Adipocyte (in vitro differentiated cells): ENCODE measurements at regions not wholly inside any gene's neighbourhood (a gene's known extent, or its start where the extent isn't known, plus 50 kb on each side); places are given as distances from the start of the nearest gene placed in this dataset.

ENCODE experiments used
- DNase-seq: peaks from one replicate; pipeline ENCODE4 v3.0.0-alpha.2; 2015; ENCODE audit warnings: low read depth
- H3K27me3 ChIP-seq: replicated peaks from 2 replicates; pipeline ENCODE4 v1.7.0; 2013; ENCODE audit warnings: mild to moderate bottlenecking, low read length, moderate library complexity; ENCODE audit not compliant: control insufficient read depth, insufficient read depth
- H3K36me3 ChIP-seq: 2 replicates; pipeline ENCODE4 v1.7.0; 2013; ENCODE audit warnings: low read length, mild to moderate bottlenecking, moderate library complexity; ENCODE audit not compliant: control insufficient read depth, insufficient read depth, severe bottlenecking
- H3K4me1 ChIP-seq: 2 replicates; pipeline ENCODE4 v1.7.0; 2013; ENCODE audit warnings: mild to moderate bottlenecking, low read length, moderate library complexity; ENCODE audit not compliant: control insufficient read depth, insufficient read depth
- H3K4me3 ChIP-seq: 2 replicates; pipeline ENCODE4 v1.7.0; 2013; ENCODE audit warnings: mild to moderate bottlenecking, low read length, moderate library complexity
- H3K9ac ChIP-seq: 2 replicates; pipeline ENCODE4 v1.7.0; 2013; ENCODE audit warnings: mild to moderate bottlenecking, low read length, moderate library complexity
- H3K9me3 ChIP-seq: 2 replicates; pipeline ENCODE4 v1.7.0; 2013; ENCODE audit warnings: mild to moderate bottlenecking, low read length, moderate library complexity; ENCODE audit not compliant: control insufficient read depth

DNA sequence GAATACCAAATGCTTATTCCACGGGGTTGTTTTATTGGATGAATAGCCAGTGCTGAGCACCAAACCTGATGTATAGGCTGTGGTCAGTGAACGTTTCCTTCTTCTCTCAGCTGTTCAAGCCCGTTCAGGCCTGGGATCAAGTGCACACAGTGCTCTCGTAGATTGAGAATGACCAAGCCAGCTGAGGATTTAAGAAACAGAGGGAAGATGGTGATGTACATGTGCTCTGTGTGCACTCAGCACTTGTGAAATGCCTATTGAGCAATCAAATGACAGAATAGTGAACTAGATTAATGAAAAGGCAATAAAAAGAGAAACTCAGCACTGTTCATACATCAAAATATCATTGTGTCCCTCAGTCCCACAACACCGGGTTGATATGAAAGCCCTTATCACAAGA, 302.5 kb downstream of the BMPER start:
- H3K9me3 ChIP-seq, result no peaks in the 10 kb centered on the region
- H3K4me1 ChIP-seq, result peaks cover 14% of the 10 kb centered on the region
- no peak overlapping the region for H3K9ac ChIP-seq
- no peaks in the 10 kb centered on the region for H3K36me3 ChIP-seq
- no peak overlapping the region for H3K4me3 ChIP-seq
- no peaks in the 10 kb centered on the region for H3K27me3 ChIP-seq
- peak; percentile 19 for DNase-seq

DNA sequence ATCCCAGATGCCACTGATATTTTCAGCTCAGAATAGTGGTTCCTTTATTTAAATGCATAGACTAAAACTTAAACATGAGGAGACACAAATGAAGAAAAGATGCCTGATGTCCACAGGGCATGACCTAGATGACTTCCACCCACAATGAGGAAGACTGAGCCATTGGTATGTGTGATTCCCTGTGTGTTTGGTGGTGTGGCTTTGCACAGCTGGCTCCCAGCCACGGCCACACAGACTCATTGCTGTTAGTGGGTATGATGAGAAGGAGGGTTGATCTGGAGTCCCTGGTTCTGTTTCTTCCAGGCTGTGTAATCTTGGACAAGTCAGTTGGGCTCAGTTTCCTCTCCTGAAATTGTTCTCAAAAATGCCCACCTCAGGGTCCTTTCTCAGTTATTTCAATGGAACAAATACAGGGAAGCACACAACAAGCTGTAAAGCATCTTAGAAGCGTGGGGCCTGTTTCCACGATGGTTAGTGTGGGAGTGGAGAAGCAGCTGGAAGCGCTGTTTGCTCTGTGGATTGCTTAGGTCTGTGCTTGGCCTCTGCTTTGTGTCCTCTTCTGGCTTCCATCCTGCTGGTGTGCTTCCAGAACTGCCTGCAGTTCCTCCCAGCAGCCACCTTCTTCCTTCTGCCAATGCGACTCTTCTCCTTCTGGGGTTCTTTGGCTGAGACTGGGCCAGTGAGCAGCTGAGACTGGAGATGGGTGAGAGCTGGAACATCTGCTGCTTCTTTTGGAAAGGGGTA, 303.7 kb downstream of the BMPER start:
- Histone ChIP-seq H3K9me3 (no peaks in the 10 kb centered on the region), H3K4me1 (peaks cover 22% of the 10 kb centered on the region), H3K27me3 (no peaks in the 10 kb centered on the region), H3K9ac (no peak overlapping the region), H3K36me3 (no peaks in the 10 kb centered on the region), H3K4me3 (no peak overlapping the region)
- no peak for DNase-seq

DNA sequence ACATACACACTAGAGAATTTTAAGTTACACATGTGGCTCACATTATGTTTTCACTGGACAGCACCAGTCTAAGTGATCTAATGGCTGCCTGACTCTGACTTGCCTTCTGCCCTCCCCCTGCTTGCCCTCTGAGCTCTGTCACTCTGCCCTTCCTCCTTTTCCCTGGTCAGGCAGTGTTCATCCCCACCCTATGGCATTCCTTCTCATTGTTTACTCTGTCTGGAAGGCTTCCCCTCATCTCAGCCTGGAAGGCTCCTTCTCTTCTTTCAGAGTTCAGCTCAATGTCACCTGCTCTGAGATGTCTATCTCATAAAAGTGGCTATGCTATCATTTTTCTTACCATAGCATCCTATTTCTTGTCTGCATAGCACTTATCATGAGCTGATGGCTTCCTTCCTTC, 305.7 kb downstream of the BMPER start:
- no peak overlapping the region for H3K9ac ChIP-seq
- H3K36me3 ChIP-seq, result no peaks in the 10 kb centered on the region
- H3K4me1 ChIP-seq, result peaks cover 22% of the 10 kb centered on the region
- H3K9me3 ChIP-seq, result no peaks in the 10 kb centered on the region
- no peak overlapping the region for H3K4me3 ChIP-seq
- no peaks in the 10 kb centered on the region for H3K27me3 ChIP-seq
- no peak for DNase-seq

DNA sequence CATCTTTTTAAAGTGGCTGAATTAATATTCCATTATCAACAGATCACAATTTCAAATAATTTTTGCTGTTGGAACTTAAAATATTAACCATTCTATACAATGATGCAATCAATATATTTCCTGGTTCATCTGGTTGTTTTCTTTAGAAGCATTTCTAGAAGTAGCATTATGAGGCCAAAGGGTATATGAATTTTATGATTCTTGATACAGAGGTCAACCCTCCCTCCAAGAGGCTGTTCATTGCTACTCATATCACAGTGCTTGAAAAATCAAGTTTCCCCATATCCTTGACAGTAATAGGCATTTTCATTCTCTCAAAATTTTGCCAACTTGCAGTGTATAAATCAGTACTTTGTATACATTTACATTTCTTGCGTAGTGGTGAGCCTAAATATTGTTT, 312.6 kb downstream of the BMPER start:
- no peaks in the 10 kb centered on the region for H3K27me3 ChIP-seq
- H3K4me3 ChIP-seq, result no peak overlapping the region

DNA sequence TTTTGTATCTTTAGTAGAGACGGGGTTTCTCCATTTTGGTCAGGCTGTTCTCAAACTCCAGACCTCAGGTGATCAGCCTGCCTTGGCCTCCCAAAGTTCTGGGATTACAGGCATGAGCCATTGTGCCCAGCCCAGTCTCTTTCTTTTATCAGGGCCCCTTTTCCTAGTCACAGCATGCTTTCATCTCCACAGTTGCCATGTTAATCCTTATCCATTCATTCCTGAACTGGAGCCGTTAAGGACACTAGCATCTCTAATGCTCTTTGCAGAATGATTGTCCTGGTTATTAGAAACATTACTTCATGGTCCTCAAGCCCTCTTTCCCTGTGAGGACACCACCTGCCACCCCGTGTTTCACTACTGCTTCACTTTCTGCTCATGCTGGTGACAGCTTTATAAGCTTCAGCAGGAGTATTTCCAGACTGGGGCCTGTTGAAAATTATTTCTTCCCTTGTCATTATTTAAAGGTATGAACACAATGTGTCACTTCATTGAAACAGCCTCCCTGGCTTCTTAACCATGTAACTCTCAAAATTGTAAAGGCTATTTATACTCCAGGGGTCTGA, 313.9 kb downstream of the BMPER start:
- Histone ChIP-seq H3K9me3 (no peaks in the 10 kb centered on the region), H3K36me3 (no peaks in the 10 kb centered on the region), H3K4me1 (no peaks in the 10 kb centered on the region), H3K9ac (no peak overlapping the region), H3K4me3 (no peak overlapping the region), H3K27me3 (no peaks in the 10 kb centered on the region)
- DNase-seq, result no peak

More for the DNA sequence above, 312.6 kb downstream of the BMPER start:
- H3K4me1 ChIP-seq, result peaks cover 8% of the 10 kb centered on the region
- no peak overlapping the region for H3K9ac ChIP-seq
- H3K36me3 ChIP-seq, result no peaks in the 10 kb centered on the region
- no peak for DNase-seq
- no peaks in the 10 kb centered on the region for H3K9me3 ChIP-seq

DNA sequence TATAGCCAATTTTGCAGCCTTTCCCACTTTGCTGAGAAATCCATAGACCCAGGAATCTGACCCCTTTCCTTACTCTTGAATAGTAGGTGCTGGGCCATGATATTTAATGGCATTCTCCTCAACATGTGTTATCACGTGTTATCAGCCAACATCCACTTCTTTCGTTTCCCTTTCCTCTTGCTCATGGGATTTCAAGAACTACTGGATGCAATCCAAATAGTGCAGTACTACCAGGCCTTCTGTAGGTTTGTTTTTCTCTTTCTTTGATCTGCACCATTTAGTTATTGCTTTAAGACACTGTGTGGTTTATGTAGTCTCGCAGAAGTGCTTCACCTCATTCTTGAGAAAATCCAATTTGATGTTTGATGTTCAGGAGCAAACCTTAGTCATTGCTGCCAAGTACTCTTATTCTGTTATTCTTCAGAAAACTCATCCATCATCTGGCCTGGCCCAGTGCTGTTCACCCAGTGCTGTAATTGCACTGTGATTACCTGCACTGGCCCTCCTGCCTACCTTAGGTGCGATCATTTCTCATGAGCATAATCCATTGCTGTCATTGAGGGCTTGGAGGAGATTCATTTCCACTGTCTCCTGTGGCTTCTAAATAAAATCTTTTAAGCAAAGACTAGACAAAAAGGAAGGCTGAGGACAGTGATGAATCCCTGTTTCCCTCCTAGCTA, 315.3 kb downstream of the BMPER start:
- DNase-seq, result no peak
- H3K4me3 ChIP-seq, result no peak overlapping the region
- H3K27me3 ChIP-seq, result peaks cover 7% of the 10 kb centered on the region
- H3K36me3 ChIP-seq, result no peaks in the 10 kb centered on the region
- H3K4me1 ChIP-seq, result no peaks in the 10 kb centered on the region
- no peak overlapping the region for H3K9ac ChIP-seq
- H3K9me3 ChIP-seq, result no peaks in the 10 kb centered on the region

DNA sequence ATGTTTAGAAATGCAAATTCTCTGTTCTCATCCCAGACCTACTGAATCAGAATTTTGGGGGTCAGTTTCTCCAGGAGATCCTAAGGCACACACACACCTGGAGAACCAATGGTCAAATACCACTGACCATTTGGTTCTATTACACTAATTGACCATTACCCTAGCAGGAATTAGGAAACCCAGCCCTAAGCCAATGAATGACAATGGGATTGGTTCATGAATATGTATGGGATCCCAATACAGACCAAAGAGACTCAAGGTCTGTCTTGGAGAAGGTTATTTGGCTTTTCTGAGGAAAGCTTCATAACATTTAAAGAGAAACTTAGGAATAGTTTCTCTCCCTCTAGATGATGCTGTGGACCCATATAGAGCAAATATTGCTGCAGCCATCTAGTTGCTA, 317.0 kb downstream of the BMPER start:
- DNase-seq, result no peak
- Histone ChIP-seq H3K27me3 (peaks cover 19% of the 10 kb centered on the region), H3K36me3 (no peaks in the 10 kb centered on the region), H3K4me3 (no peak overlapping the region), H3K9me3 (no peaks in the 10 kb centered on the region), H3K4me1 (no peaks in the 10 kb centered on the region), H3K9ac (no peak overlapping the region)

DNA sequence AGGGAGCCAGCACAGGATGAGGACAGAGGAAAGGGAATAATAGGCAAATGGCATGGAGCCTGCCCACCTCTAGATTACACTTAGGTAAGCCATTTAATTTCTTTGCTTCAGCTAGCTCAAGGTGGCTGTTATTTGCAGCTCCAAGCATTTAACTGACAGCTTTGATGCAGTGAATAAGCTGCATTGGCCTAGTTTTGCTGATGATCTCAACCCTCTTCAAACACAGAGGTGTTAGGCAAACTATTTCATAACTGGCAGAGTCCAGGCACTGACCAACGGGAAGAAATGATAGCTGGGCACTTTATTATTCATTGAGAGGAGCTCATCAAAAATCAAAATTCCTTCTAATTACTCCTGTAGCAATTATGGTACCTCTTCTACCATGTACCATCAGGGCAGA, 317.4 kb downstream of the BMPER start:
- Histone ChIP-seq H3K4me1 (no peaks in the 10 kb centered on the region), H3K9ac (no peak overlapping the region), H3K36me3 (no peaks in the 10 kb centered on the region), H3K27me3 (peaks cover 23% of the 10 kb centered on the region), H3K4me3 (no peak overlapping the region), H3K9me3 (no peaks in the 10 kb centered on the region)
- no peak for DNase-seq

DNA sequence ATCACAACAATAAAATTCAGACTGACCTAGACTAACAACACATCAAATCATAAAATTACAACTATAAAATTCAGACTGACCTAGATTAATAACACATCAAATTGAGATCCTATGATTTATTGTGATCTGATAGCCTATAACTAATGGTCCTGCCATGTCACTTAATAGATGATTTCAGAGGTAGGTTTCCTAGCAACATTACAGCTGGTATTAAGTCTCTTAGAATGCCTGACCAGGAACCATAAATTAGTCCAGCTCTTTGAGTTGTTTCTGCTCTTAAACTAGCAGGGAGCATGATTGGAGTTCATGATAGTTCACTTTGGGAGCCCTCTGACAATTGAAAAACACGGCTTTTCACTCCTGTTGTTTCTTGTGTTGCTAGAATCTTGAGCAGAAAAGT, 318.9 kb downstream of the BMPER start:
- H3K4me1 ChIP-seq, result no peaks in the 10 kb centered on the region
- no peak overlapping the region for H3K9ac ChIP-seq
- no peaks in the 10 kb centered on the region for H3K9me3 ChIP-seq
- H3K27me3 ChIP-seq, result peaks cover 23% of the 10 kb centered on the region
- no peak overlapping the region for H3K4me3 ChIP-seq
- no peak for DNase-seq
- no peaks in the 10 kb centered on the region for H3K36me3 ChIP-seq

DNA sequence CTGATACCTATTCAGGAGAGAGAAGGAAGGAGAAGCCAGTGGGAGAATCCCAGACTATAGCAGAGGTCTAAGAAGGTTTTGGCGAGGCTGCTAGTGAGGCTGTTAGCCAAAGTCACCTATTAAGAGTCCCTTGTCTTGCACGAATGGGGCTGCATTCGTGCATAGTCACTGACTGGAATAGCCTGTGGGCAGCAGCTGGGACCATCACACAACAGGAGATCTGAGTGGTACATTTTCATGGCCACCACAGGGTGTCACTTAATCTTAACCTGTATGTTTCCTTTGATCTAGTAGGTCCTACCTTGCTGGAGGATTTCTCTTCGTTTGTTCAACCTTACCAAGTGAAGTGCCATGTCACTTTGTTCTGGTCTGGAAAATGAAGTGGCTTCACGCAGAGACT, 319.9 kb downstream of the BMPER start:
- H3K36me3 ChIP-seq, result no peaks in the 10 kb centered on the region
- peaks cover 23% of the 10 kb centered on the region for H3K27me3 ChIP-seq
- no peak overlapping the region for H3K9ac ChIP-seq
- no peaks in the 10 kb centered on the region for H3K4me1 ChIP-seq
- no peak overlapping the region for H3K4me3 ChIP-seq
- DNase-seq, result no peak
- no peaks in the 10 kb centered on the region for H3K9me3 ChIP-seq

DNA sequence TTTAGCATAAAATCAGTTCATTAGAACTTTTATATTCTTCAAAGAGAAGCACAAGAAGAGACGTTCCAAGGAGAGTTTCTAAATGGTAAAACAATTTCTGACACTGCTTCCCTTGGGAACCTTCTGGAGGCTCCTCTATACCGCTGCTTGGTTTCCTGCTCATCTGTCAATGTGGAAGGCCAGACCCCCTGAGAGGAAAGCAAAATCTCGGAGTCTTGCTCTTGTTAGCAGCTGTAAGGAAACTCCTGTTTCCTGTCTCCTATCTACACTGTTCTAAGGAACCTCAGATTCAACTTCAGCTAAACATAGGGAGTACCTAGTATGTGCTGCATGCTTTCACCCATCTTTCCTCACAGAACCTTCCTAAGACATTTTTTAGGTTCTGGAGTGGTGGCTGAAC, 322.2 kb downstream of the BMPER start:
- Histone ChIP-seq H3K9me3 (no peaks in the 10 kb centered on the region), H3K27me3 (peaks cover 23% of the 10 kb centered on the region), H3K9ac (no peak overlapping the region), H3K36me3 (no peaks in the 10 kb centered on the region), H3K4me3 (no peak overlapping the region), H3K4me1 (no peaks in the 10 kb centered on the region)
- no peak for DNase-seq
